ENCODE measurements at regions not wholly inside any gene's neighbourhood (a gene's known extent, or its start where the extent isn't known, plus 50 kb on each side); places are given as distances from the start of the nearest gene placed in this dataset.
"Not testable (repeated sequence)": the region's sequence is repeated elsewhere in the genome, so short reads cannot be mapped to it uniquely, and the experiment has no call there.

- no peak for DNase-seq (ENCODE audit: low spot score)
Observed at GRCh38 chr6:8940356-8940755, 505.0 kb upstream of the SLC35B3 start.

GRCh38 chr6:8939615-8940014, 504.3 kb upstream of the SLC35B3 start:
- DNase-seq (ENCODE audit: low spot score), result no peak

- DNase-seq (ENCODE audit: low spot score), result no peak
Observed at GRCh38 chr6:8934318-8934717, 499.0 kb upstream of the SLC35B3 start.

- DNase-seq (ENCODE audit: low spot score), result no peak
Observed at GRCh38 chr6:8930009-8930408, 494.7 kb upstream of the SLC35B3 start.

- DNase-seq (ENCODE audit: low spot score), result not testable (repeated sequence)
Observed at GRCh38 chr6:8920244-8920643, 484.9 kb upstream of the SLC35B3 start.

- no peak for DNase-seq (ENCODE audit: low spot score)
Observed at GRCh38 chr6:8918196-8918595, 482.9 kb upstream of the SLC35B3 start.

GRCh38 chr6:8914700-8915099, 479.4 kb upstream of the SLC35B3 start:
- no peak for DNase-seq (ENCODE audit: low spot score)

- DNase-seq (ENCODE audit: low spot score), result no peak
Observed at GRCh38 chr6:8908638-8909037, 473.3 kb upstream of the SLC35B3 start.

- no peak for DNase-seq (ENCODE audit: low spot score)
Observed at GRCh38 chr6:8906699-8907098, 471.4 kb upstream of the SLC35B3 start.

GRCh38 chr6:8905757-8906156, 470.4 kb upstream of the SLC35B3 start:
- DNase-seq (ENCODE audit: low spot score), result no peak

GRCh38 chr6:8904754-8905153, 469.4 kb upstream of the SLC35B3 start:
- DNase-seq (ENCODE audit: low spot score), result no peak

- no peak for DNase-seq (ENCODE audit: low spot score)
Observed at GRCh38 chr6:8900056-8900455, 464.7 kb upstream of the SLC35B3 start.

- DNase-seq (ENCODE audit: low spot score), result no peak
Observed at GRCh38 chr6:8889514-8889913, 454.2 kb upstream of the SLC35B3 start.

- no peak for DNase-seq (ENCODE audit: low spot score)
Observed at GRCh38 chr6:8888468-8888867, 453.1 kb upstream of the SLC35B3 start.

GRCh38 chr6:8881663-8882062, 446.3 kb upstream of the SLC35B3 start:
- DNase-seq (ENCODE audit: low spot score), result no peak

GRCh38 chr6:8879334-8879733, 444.0 kb upstream of the SLC35B3 start:
- no peak for DNase-seq (ENCODE audit: low spot score)

GRCh38 chr6:8875986-8876385, 440.6 kb upstream of the SLC35B3 start:
- DNase-seq (ENCODE audit: low spot score), result no peak

- no peak for DNase-seq (ENCODE audit: low spot score)
Observed at GRCh38 chr6:8872589-8872988, 437.2 kb upstream of the SLC35B3 start.

GRCh38 chr6:8865451-8865850, 430.1 kb upstream of the SLC35B3 start:
- DNase-seq (ENCODE audit: low spot score), result no peak

GRCh38 chr6:8860671-8861070, 425.3 kb upstream of the SLC35B3 start:
- DNase-seq (ENCODE audit: low spot score), result no peak

- no peak for DNase-seq (ENCODE audit: low spot score)
Observed at GRCh38 chr6:8859501-8859900, 424.2 kb upstream of the SLC35B3 start.

GRCh38 chr6:8858854-8859331, 423.5 kb upstream of the SLC35B3 start:
- DNase-seq (ENCODE audit: low spot score), result no peak

GRCh38 chr6:8857160-8857559, 421.8 kb upstream of the SLC35B3 start:
- DNase-seq (ENCODE audit: low spot score), result no peak

- DNase-seq (ENCODE audit: low spot score), result no peak
Observed at GRCh38 chr6:8855411-8855810, 420.1 kb upstream of the SLC35B3 start.
